Mucosa of rectum (tissue), 2 donors: ENCODE measurements at regions not wholly inside any gene's neighbourhood (a gene's known extent, or its start where the extent isn't known, plus 50 kb on each side); places are given as distances from the start of the nearest gene placed in this dataset.

Source experiments
- H3K27ac ChIP-seq, 2 donors: one replicate each; pipeline ENCODE4 v1.7.0; 2013; ENCODE audit warnings: inconsistent platforms in 2 of 2, low read depth in 2 of 2, low read length in 2 of 2
- H3K27me3 ChIP-seq, 2 donors: one replicate each; pipeline ENCODE4 v1.7.0; 2013; ENCODE audit warnings: low read length in 2 of 2; ENCODE audit not compliant: control insufficient read depth in 2 of 2, insufficient read depth in 2 of 2
- H3K36me3 ChIP-seq, 2 donors: one replicate each; pipeline ENCODE4 v1.7.0; 2013; ENCODE audit warnings: low read length in 2 of 2; ENCODE audit not compliant: control insufficient read depth in 2 of 2, insufficient read depth in 2 of 2
- H3K4me1 ChIP-seq, 2 donors: one replicate each; pipeline ENCODE4 v1.7.0; 2013; ENCODE audit warnings: low read length in 2 of 2, mild to moderate bottlenecking in 1 of 2; ENCODE audit not compliant: control insufficient read depth in 2 of 2, insufficient read depth in 2 of 2
- H3K4me3 ChIP-seq, 2 donors: one replicate each; pipeline ENCODE4 v1.7.0; 2013; ENCODE audit warnings: low read length in 2 of 2
- H3K9ac ChIP-seq, 2 donors: one replicate each; pipeline ENCODE4 v1.7.0; 2013; ENCODE audit warnings: low read length in 2 of 2, low read depth in 1 of 2, mild to moderate bottlenecking in 1 of 2
- H3K9me3 ChIP-seq, 2 donors: one replicate each; pipeline ENCODE4 v1.7.0; 2013; ENCODE audit warnings: low read length in 2 of 2; ENCODE audit not compliant: control insufficient read depth in 2 of 2
- donor health status: healthy.
- donor health status: Normal muscosa, but diverticular disease.

DNA sequence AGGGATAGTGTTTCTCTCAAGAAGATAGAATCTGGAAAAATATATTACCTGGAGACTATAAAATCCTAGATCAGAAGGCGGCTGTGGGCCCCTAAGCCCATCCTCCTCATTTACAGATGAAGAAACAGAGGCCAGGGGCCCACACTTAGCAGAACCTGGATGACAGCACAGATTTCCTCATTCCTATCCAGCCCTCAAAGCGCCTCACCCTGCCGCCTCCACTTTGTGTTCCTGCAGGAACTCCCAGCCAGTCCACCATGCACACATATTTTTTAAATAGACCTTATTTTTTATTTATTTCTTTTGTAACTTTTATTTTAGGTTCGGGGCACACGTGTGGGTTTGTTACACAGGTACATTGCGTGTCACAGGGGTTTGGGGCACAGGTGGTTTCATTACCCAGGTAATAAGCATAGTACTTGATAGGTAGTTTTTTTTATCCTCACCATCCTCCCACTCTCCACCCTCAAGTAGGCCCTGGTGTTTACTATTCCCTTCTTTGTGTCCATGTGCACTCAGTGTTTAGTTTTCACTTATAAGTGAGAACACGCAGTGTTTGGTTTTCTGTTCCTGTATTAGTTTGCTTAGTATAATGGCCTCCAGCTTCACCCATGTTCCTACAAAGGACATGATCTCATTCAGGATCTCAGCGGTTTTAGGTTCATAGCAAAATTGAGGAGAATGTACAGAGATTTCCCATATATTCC is 85.5 kb upstream of the MAP1B start:
- no peak overlapping the region for H3K4me3 ChIP-seq
- no peak overlapping the region for H3K9ac ChIP-seq
- no peak overlapping the region for H3K27ac ChIP-seq
- no peaks in the 10 kb centered on the region for H3K36me3 ChIP-seq
- peaks cover 0 to 3% of the 10 kb centered on the region in 2 donors for H3K27me3 ChIP-seq
- H3K4me1 ChIP-seq: no peaks in the 10 kb centered on the region
- peaks cover 0 to 2% of the 10 kb centered on the region in 2 donors for H3K9me3 ChIP-seq

DNA sequence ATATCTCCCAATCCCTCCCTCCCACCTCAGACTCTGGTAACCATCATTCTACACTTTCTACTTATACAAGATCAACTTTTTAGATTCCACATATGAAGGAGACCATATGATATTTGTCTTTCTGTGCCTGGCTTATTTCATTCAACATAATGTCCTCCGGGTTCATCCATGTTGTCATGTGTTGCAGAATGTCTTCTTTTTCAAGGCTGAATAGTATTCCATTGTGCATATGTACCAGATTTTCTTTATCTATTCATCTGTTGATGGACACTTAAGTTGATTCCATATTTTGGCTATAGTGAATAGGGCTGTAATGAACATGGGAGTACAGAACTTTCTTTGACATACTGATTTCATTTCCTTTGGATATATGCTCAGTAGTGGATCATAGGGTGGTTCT is 78.9 kb upstream of the MAP1B start:
- H3K27ac ChIP-seq: no peak overlapping the region
- no peaks in the 10 kb centered on the region for H3K27me3 ChIP-seq
- H3K4me1 ChIP-seq: no peaks in the 10 kb centered on the region
- H3K9ac ChIP-seq: no peak overlapping the region
- H3K9me3 ChIP-seq: peaks cover 0 to 2% of the 10 kb centered on the region in 2 donors
- H3K36me3 ChIP-seq: no peaks in the 10 kb centered on the region
- H3K4me3 ChIP-seq: no peak overlapping the region

DNA sequence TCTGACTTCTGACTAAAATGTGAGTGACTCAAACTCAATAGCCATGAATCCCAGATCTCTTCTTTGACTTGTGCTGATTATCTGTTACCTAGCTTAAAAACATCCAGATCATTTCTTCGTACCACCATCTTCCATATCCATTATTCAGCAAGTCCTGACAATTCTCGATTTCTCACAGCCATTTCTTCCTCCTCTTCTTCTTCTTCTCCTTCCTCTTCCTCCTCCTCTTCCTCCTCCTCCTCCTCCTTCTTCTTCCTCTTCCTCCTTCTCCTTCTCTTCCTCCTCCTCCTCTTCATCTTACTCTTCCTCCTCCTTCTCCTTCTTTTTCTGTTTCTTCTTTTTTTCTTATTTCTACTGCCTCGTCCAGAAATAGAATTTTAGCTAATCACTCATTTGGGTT is 77.0 kb upstream of the MAP1B start:
- Histone ChIP-seq H3K9me3 (no peaks in the 10 kb centered on the region), H3K9ac (no peak overlapping the region), H3K4me1 (no peaks in the 10 kb centered on the region), H3K4me3 (no peak overlapping the region), H3K36me3 (no peaks in the 10 kb centered on the region), H3K27ac (no peak overlapping the region), H3K27me3 (no peaks in the 10 kb centered on the region)

DNA sequence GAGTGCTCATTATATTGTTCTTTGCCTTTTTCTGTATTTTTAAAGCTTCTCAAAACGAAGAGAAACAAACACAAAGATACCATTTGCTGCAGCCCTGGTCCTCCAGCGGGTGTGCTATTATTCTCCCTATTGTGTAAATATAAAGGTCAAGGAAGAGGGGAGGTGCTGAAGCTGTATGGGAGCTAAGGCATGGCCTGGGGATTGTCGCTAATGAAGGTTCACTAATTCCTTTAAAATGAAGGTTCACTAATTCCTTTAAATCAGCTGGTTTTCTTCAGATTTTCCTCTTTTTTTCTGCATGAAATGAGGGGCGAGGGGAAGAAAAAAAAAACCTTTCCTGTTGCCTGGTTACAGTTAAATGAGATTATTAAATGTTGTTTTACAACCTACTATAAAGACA is 74.5 kb upstream of the MAP1B start:
- H3K27me3 ChIP-seq: no peaks in the 10 kb centered on the region
- no peak overlapping the region for H3K9ac ChIP-seq
- no peaks in the 10 kb centered on the region for H3K4me1 ChIP-seq
- H3K4me3 ChIP-seq: no peak overlapping the region
- no peaks in the 10 kb centered on the region for H3K36me3 ChIP-seq
- H3K9me3 ChIP-seq: no peaks in the 10 kb centered on the region
- no peak overlapping the region for H3K27ac ChIP-seq

DNA sequence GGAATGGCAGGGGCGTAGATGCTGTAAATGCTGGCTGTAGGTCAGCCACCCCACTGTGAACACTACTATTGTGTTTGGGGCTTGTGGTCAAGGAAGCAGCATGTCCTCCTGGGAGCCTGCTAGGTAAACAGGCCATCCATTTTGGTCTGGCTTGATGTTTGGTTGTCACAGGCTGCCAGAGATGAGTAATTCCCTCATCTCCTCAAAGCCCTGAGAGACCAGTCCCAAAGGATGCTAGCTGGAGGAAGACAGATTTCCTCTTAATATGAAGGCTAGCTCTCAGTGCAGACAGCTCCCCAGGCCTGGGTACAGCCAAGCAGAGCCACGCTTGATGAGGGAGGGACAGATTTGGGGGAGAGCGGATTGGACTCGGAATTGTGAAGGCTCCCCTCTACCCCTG is 72.5 kb upstream of the MAP1B start:
- no peaks in the 10 kb centered on the region for H3K36me3 ChIP-seq
- H3K9me3 ChIP-seq: no peaks in the 10 kb centered on the region
- no peaks in the 10 kb centered on the region for H3K27me3 ChIP-seq
- H3K4me3 ChIP-seq: no peak overlapping the region
- H3K9ac ChIP-seq: no peak overlapping the region
- no peaks in the 10 kb centered on the region for H3K4me1 ChIP-seq
- H3K27ac ChIP-seq: no peak overlapping the region

DNA sequence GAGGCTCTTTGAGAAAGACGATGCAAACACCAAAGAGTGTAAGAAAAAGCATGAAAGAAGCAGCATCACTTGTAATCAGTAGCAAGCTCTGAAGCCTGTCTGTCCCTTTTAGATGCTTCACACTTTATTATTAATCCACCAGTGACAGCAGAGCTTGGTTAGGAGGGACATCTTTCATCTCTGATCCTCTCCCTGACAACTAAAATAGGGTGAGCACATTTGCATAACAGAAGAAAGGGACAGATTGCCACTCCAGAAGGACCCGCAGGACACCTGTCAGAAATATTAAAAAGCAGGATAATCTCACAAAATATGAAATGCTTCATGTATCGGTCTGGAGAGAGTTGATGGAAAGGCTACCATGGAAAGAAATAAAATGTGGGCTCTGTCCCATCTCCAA is 71.4 kb upstream of the MAP1B start:
- Histone ChIP-seq H3K4me1 (no peaks in the 10 kb centered on the region), H3K27ac (no peak overlapping the region), H3K9me3 (no peaks in the 10 kb centered on the region), H3K27me3 (no peaks in the 10 kb centered on the region), H3K4me3 (no peak overlapping the region), H3K36me3 (no peaks in the 10 kb centered on the region), H3K9ac (no peak overlapping the region)

DNA sequence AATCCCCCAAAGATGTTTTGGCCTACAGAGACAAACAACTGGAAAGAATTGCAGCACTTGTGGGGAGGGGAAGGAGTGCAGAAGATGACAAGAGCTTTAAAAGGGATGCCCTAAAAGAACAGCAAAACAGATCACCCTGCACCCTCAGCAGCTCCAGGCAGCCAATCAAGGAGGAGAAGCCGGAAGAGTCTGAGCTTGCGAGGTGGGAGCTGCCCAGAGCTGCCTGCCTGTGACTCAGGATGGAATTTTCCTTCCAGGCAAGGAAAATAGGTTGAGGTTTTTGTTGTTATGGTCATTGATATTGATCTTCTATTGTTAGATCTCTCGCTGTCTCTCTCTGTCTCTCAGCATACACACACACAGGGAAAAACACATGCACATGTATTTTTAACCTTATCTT is 70.3 kb upstream of the MAP1B start:
- H3K27ac ChIP-seq: no peak overlapping the region

DNA sequence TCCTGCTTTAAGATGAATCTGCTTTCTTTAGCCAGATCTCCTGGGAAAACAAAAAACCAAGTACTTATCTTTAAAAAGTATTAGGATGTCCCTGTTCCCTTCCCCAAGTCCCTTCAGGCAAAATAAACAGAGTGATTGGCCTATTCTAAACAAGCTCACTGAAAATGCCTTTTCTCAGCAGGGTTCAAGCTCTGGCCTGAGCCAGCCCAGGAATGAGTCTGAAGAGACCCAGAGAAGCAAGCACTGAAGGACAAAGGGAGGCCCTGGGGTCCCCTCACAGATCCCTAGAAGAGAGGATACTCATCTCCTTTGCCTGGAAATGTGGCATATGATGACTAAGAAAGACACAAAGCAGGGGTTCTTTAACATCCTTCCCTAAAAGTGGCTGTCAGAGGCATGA is 66.8 kb upstream of the MAP1B start:
- H3K27me3 ChIP-seq: no peaks in the 10 kb centered on the region

More for the DNA sequence above, 70.3 kb upstream of the MAP1B start:
- H3K4me3 ChIP-seq: no peak overlapping the region
- no peaks in the 10 kb centered on the region for H3K27me3 ChIP-seq
- no peak overlapping the region for H3K9ac ChIP-seq
- no peaks in the 10 kb centered on the region for H3K36me3 ChIP-seq
- H3K9me3 ChIP-seq: no peaks in the 10 kb centered on the region
- no peaks in the 10 kb centered on the region for H3K4me1 ChIP-seq

DNA sequence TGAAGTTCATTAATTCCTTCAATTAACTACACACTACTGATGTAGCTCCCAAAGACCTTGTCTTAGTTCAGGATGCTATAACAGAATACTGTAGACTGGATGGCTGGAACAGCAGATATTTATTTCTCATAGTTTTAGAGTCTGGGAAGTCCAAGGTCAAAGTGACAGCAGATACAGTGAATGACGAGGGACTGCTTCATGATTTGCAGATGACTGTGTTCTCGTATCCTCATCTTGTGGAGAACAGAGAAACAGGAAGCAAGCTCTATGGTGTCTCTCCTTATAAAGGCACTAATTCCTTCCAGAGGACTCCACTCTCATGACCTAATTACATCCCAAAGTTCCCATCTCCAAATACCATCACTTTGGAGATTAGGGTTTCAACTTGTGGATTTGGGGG is 65.6 kb upstream of the MAP1B start:
- no peaks in the 10 kb centered on the region for H3K4me1 ChIP-seq
- H3K27me3 ChIP-seq: no peaks in the 10 kb centered on the region
- no peak overlapping the region for H3K4me3 ChIP-seq
- no peaks in the 10 kb centered on the region for H3K9me3 ChIP-seq
- no peak overlapping the region for H3K9ac ChIP-seq
- no peak overlapping the region for H3K27ac ChIP-seq
- no peaks in the 10 kb centered on the region for H3K36me3 ChIP-seq

More for the DNA sequence above, 66.8 kb upstream of the MAP1B start:
- H3K9ac ChIP-seq: no peak overlapping the region
- H3K36me3 ChIP-seq: no peaks in the 10 kb centered on the region
- no peak overlapping the region for H3K27ac ChIP-seq
- H3K4me1 ChIP-seq: no peaks in the 10 kb centered on the region
- no peaks in the 10 kb centered on the region for H3K9me3 ChIP-seq
- no peak overlapping the region for H3K4me3 ChIP-seq

DNA sequence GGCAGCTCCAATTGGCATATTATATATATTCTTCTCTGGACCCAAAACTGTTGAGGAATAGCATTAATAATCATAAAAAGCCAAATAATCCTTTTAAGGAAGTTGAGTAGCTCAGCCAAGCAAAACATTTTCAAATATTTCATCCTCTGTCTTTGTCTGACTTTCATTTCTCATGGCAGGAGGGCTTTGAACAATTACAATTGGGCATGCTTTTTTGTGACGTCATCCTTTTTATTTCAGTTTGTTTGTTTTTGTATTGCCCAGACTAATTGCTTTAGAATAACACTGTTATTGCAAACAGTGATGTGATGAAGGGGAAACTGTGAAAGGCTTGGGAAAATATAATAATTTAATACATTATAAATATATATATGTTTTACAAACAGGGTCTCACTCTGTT is 65.2 kb upstream of the MAP1B start:
- Histone ChIP-seq H3K4me3 (no peak overlapping the region), H3K4me1 (no peaks in the 10 kb centered on the region), H3K27ac (no peak overlapping the region), H3K36me3 (no peaks in the 10 kb centered on the region), H3K9ac (no peak overlapping the region), H3K27me3 (no peaks in the 10 kb centered on the region), H3K9me3 (no peaks in the 10 kb centered on the region)

DNA sequence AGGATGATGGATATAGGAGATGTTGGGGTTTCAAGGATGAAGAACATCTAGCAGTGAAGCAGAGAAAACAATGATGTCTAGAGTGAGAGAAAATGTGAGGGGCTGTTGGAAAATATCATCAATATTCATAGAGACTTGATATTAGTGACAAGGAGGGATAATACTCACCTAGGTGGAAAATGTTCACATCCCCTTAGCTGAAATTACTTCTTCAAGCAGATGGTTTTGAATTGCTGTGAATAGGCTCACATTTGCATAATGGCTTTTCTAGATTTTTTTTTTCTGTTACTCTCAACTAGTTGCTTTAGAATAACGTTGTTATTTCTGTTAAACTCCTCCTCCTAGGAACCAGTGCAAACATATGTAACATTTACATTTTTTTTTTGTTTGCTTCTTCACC is 61.6 kb upstream of the MAP1B start:
- H3K27ac ChIP-seq: no peak overlapping the region
- no peaks in the 10 kb centered on the region for H3K27me3 ChIP-seq
- no peaks in the 10 kb centered on the region for H3K36me3 ChIP-seq
- no peak overlapping the region for H3K9ac ChIP-seq
- H3K9me3 ChIP-seq: no peaks in the 10 kb centered on the region
- H3K4me3 ChIP-seq: no peak overlapping the region
- no peaks in the 10 kb centered on the region for H3K4me1 ChIP-seq
